ENCODE measurements at regions not wholly inside any gene's neighbourhood (a gene's known extent, or its start where the extent isn't known, plus 50 kb on each side); places are given as distances from the start of the nearest gene placed in this dataset.

GRCh38 chr1:79388694-79389361, 382.3 kb upstream of the ADGRL4 start:
- no peak overlapping the region for H3K4me2 ChIP-seq (ENCODE audit: low read length)
- H3K27ac ChIP-seq (ENCODE audit: low read depth, low read length, poor library complexity, severe bottlenecking), result no peak overlapping the region
- no peaks in the 10 kb centered on the region for H3K27me3 ChIP-seq (ENCODE audit: insufficient read depth, low read length)
- no peaks in the 10 kb centered on the region for H3K79me2 ChIP-seq (ENCODE audit: insufficient read depth, low read length)
- no peaks in the 10 kb centered on the region for H3K9me3 ChIP-seq (ENCODE audit: low read length)
- no peaks in the 10 kb centered on the region for H4K20me1 ChIP-seq (ENCODE audit: insufficient read depth, low read length)
- H3K4me3 ChIP-seq (ENCODE audit: low read depth, low read length, poor library complexity, severe bottlenecking), result no peak overlapping the region
- no peak for TF ChIP-seq CTCF (IDR thresholded peaks at IDR 0.05; ENCODE audit: low read length)
- no peak for TF ChIP-seq EZH2 (IDR thresholded peaks at IDR 0.05; ENCODE audit: borderline replicate concordance, low read length)
- H3K36me3 ChIP-seq (ENCODE audit: insufficient read depth, low read length), result no peaks in the 10 kb centered on the region
- H3F3A ChIP-seq (ENCODE audit: insufficient read depth, low read length), result no peaks in the 10 kb centered on the region
- H3K9ac ChIP-seq (ENCODE audit: low read length), result no peak overlapping the region
- H3K4me1 ChIP-seq (ENCODE audit: insufficient read depth, low read length, severe bottlenecking), result no peaks in the 10 kb centered on the region
- no peak overlapping the region for H2AFZ ChIP-seq (ENCODE audit: low read length)
- H3K9me2 ChIP-seq (ENCODE audit: low read depth, low read length), result no peaks in the 10 kb centered on the region

- no peak overlapping the region for H3K4me3 ChIP-seq (ENCODE audit: low read depth, low read length, poor library complexity, severe bottlenecking)
- H3K27me3 ChIP-seq (ENCODE audit: insufficient read depth, low read length), result no peaks in the 10 kb centered on the region
- no peak overlapping the region for H3K27ac ChIP-seq (ENCODE audit: low read depth, low read length, poor library complexity, severe bottlenecking)
- H3K9me2 ChIP-seq (ENCODE audit: low read depth, low read length), result no peaks in the 10 kb centered on the region
- no peak for TF ChIP-seq CTCF (IDR thresholded peaks at IDR 0.05; ENCODE audit: low read length)
- TF ChIP-seq EZH2 (IDR thresholded peaks at IDR 0.05; ENCODE audit: borderline replicate concordance, low read length), result no peak
- no peaks in the 10 kb centered on the region for H3K79me2 ChIP-seq (ENCODE audit: insufficient read depth, low read length)
- no peaks in the 10 kb centered on the region for H3F3A ChIP-seq (ENCODE audit: insufficient read depth, low read length)
- no peaks in the 10 kb centered on the region for H4K20me1 ChIP-seq (ENCODE audit: insufficient read depth, low read length)
- H2AFZ ChIP-seq (ENCODE audit: low read length), result no peak overlapping the region
- H3K9me3 ChIP-seq (ENCODE audit: low read length), result no peaks in the 10 kb centered on the region
- H3K4me1 ChIP-seq (ENCODE audit: insufficient read depth, low read length, severe bottlenecking), result no peaks in the 10 kb centered on the region
- H3K36me3 ChIP-seq (ENCODE audit: insufficient read depth, low read length), result no peaks in the 10 kb centered on the region
- no peak overlapping the region for H3K9ac ChIP-seq (ENCODE audit: low read length)
- H3K4me2 ChIP-seq (ENCODE audit: low read length), result no peak overlapping the region
Measured at GRCh38 chr1:79386730-79387129, 380.2 kb upstream of the ADGRL4 start.

GRCh38 chr1:79380078-79380477, 373.5 kb upstream of the ADGRL4 start:
- no peaks in the 10 kb centered on the region for H3F3A ChIP-seq (ENCODE audit: insufficient read depth, low read length)
- no peak overlapping the region for H2AFZ ChIP-seq (ENCODE audit: low read length)
- no peaks in the 10 kb centered on the region for H3K79me2 ChIP-seq (ENCODE audit: insufficient read depth, low read length)
- no peak overlapping the region for H3K4me2 ChIP-seq (ENCODE audit: low read length)
- no peaks in the 10 kb centered on the region for H4K20me1 ChIP-seq (ENCODE audit: insufficient read depth, low read length)
- no peaks in the 10 kb centered on the region for H3K27me3 ChIP-seq (ENCODE audit: insufficient read depth, low read length)
- no peaks in the 10 kb centered on the region for H3K4me1 ChIP-seq (ENCODE audit: insufficient read depth, low read length, severe bottlenecking)
- H3K9ac ChIP-seq (ENCODE audit: low read length), result no peak overlapping the region
- TF ChIP-seq EZH2 (IDR thresholded peaks at IDR 0.05; ENCODE audit: borderline replicate concordance, low read length) (no peak), CTCF (IDR thresholded peaks at IDR 0.05; ENCODE audit: low read length) (peak; percentile 21; the same call in 1 of the 2 replicates)
- H3K4me3 ChIP-seq (ENCODE audit: low read depth, low read length, poor library complexity, severe bottlenecking), result no peak overlapping the region
- H3K27ac ChIP-seq (ENCODE audit: low read depth, low read length, poor library complexity, severe bottlenecking), result no peak overlapping the region
- H3K9me3 ChIP-seq (ENCODE audit: low read length), result no peaks in the 10 kb centered on the region
- H3K36me3 ChIP-seq (ENCODE audit: insufficient read depth, low read length), result no peaks in the 10 kb centered on the region
- H3K9me2 ChIP-seq (ENCODE audit: low read depth, low read length), result no peaks in the 10 kb centered on the region
